Stomach (tissue), 4 donors: ENCODE measurements at regions not wholly inside any gene's neighbourhood (a gene's known extent, or its start where the extent isn't known, plus 50 kb on each side); places are given as distances from the start of the nearest gene placed in this dataset.

Experiments
- EP300 ChIP-seq: sonication (generic); formaldehyde crosslinking; IDR thresholded peaks from one replicate; pipeline ENCODE4 v1.6.1; 2017; ENCODE audit warnings: antibody characterized with exemption
- POLR2A ChIP-seq, 4 donors: fragments of 450-650 bp; IDR thresholded peaks; one replicate each; pipeline ENCODE4 v1.6.1; 2016; ENCODE audit warnings: antibody characterized with exemption in 4 of 4, control low read depth in 2 of 4, mild to moderate bottlenecking in 1 of 4, moderate library complexity in 1 of 4
- POLR2AphosphoS5 ChIP-seq, 3 donors: sonication (generic); formaldehyde crosslinking; IDR thresholded peaks; one replicate each; pipeline ENCODE4 v1.6.1; 2016; ENCODE audit warnings: antibody characterized with exemption in 3 of 3
- TF ChIP-seq, protein P1 (sequence below), 7 experiments: fragments of 450-650 bp in 4 of 7; fragments of 200-600 bp in 3 of 7; sonication (generic) in 3 of 7; IDR thresholded peaks; one replicate each; pipeline ENCODE4 v1.5.1; 2016 to 2019; ENCODE audit warnings: antibody characterized with exemption in 7 of 7, control low read depth in 2 of 7, mild to moderate bottlenecking in 1 of 7

- TF ChIP-seq, protein P1, sequence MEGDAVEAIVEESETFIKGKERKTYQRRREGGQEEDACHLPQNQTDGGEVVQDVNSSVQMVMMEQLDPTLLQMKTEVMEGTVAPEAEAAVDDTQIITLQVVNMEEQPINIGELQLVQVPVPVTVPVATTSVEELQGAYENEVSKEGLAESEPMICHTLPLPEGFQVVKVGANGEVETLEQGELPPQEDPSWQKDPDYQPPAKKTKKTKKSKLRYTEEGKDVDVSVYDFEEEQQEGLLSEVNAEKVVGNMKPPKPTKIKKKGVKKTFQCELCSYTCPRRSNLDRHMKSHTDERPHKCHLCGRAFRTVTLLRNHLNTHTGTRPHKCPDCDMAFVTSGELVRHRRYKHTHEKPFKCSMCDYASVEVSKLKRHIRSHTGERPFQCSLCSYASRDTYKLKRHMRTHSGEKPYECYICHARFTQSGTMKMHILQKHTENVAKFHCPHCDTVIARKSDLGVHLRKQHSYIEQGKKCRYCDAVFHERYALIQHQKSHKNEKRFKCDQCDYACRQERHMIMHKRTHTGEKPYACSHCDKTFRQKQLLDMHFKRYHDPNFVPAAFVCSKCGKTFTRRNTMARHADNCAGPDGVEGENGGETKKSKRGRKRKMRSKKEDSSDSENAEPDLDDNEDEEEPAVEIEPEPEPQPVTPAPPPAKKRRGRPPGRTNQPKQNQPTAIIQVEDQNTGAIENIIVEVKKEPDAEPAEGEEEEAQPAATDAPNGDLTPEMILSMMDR (IDR thresholded peaks at IDR 0.05), result no peak
- TF ChIP-seq POLR2A (IDR thresholded peaks at IDR 0.05), result no peak
- TF ChIP-seq POLR2AphosphoS5 (IDR thresholded peaks at IDR 0.05), result no peak
- no peak for TF ChIP-seq EP300
Observed at GRCh38 chr14:53501361-53502211, 348.5 kb upstream of the DDHD1 start.
